ENCODE measurements at regions not wholly inside any gene's neighbourhood (a gene's known extent, or its start where the extent isn't known, plus 50 kb on each side); places are given as distances from the start of the nearest gene placed in this dataset.
A peak's percentile ranks its signal among the peaks of the same experiment; 100 is the strongest.

DNA sequence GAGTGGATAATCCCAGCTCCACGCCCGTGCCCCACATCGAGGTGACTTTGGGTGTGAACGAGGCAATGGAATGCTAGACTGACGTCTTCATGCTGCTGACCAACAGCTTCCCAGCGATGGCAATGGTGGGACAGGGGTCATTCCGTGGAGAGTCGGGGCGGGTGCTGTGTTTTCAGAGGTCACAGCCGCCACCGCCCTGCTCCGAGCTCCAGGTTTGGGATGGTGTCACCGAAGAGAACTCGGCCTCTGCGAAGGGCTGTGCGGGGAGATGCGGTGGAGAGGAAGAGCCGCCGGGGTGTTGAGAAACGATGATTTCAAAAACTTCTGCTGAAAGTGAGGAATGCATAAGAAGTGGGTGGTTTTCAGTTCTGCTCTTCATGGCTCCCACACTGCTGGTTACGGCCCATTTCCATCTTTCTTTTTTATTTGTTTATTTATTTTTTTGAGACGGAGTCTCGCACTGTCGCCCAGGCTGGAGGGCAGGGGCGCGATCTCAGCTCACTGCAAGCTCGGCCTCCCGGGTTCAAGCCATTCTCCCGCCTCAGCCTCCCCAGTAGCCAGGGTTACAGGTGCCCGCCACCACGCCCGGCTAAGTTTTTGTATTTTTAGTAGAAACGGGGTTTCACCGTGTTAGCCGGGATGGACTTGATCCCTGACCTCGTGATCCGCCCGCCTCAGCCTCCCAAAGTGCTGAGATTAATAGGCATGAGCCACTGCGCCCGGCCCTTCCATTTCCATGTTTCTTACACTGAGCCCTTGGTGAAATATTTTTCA lies 142.6 kb downstream of the RTP5 start:
- Histone ChIP-seq H3K27me3 (ENCODE audit: control insufficient read depth in 1 of 2, insufficient read depth in 2 of 2, low read length in 2 of 2) (no peaks in the 10 kb centered on the region), H3K36me3 (ENCODE audit: insufficient read depth, low read length) (no peaks in the 10 kb centered on the region), H3K4me3 (ENCODE audit: low read length) (no peak overlapping the region), H3K9me3 (ENCODE audit: control insufficient read depth in 1 of 2, insufficient read depth in 1 of 2, low read length in 2 of 2) (peaks cover 0 to 13% of the 10 kb centered on the region in 2 experiments), H3K4me1 (ENCODE audit: insufficient read depth, low read length) (no peaks in the 10 kb centered on the region), H3K27ac (ENCODE audit: low read depth in 1 of 2, low read length in 2 of 2) (no peak overlapping the region)
- TF ChIP-seq CTCF (IDR thresholded peaks at IDR 0.05): no peak
- ATAC-seq (ENCODE audit: poor library complexity): no peak
- Mint-ChIP-seq H3K4me1 (ENCODE audit: low read depth) (peaks cover 9% of the 10 kb centered on the region), H3K4me3 (no peak overlapping the region), H3K9me3 (no peaks in the 10 kb centered on the region), H3K27me3 (no peaks in the 10 kb centered on the region), H3K27ac (peak overlapping the region; percentile 62), H3K36me3 (ENCODE audit: low read depth) (no peaks in the 10 kb centered on the region)
- intact Hi-C loops (cut with DNase I, micrococcal nuclease): no loop called here
- DNase-seq: no peak
- ChIA-PET POLR2A (no interaction called here), CTCF (no interaction called here)

GRCh38 chr2:242012956-242013764 lies 143.6 kb downstream of the RTP5 start:
- Histone ChIP-seq H3K9me3 (ENCODE audit: control insufficient read depth in 1 of 2, insufficient read depth in 1 of 2, low read length in 2 of 2) (peaks cover 0 to 13% of the 10 kb centered on the region in 2 experiments), H3K27me3 (ENCODE audit: control insufficient read depth in 1 of 2, insufficient read depth in 2 of 2, low read length in 2 of 2) (no peaks in the 10 kb centered on the region), H3K4me1 (ENCODE audit: insufficient read depth, low read length) (no peaks in the 10 kb centered on the region), H3K36me3 (ENCODE audit: insufficient read depth, low read length) (no peaks in the 10 kb centered on the region), H3K4me3 (ENCODE audit: low read length) (no peak overlapping the region), H3K27ac (ENCODE audit: low read depth in 1 of 2, low read length in 2 of 2) (no peak overlapping the region)
- Mint-ChIP-seq H3K4me3 (no peak overlapping the region), H3K4me1 (ENCODE audit: low read depth) (peaks cover 9% of the 10 kb centered on the region), H3K27ac (no peak overlapping the region), H3K36me3 (ENCODE audit: low read depth) (no peaks in the 10 kb centered on the region), H3K9me3 (no peaks in the 10 kb centered on the region), H3K27me3 (no peaks in the 10 kb centered on the region)
- intact Hi-C loops (cut with DNase I, micrococcal nuclease): no loop called here
- ATAC-seq (ENCODE audit: poor library complexity) (no peak), DNase-seq (no peak)
- ChIA-PET POLR2A (no interaction called here), CTCF (no interaction called here)
- no peak for TF ChIP-seq CTCF (IDR thresholded peaks at IDR 0.05)

- intact Hi-C loops (cut with DNase I, micrococcal nuclease): no loop called here
- DNase-seq (no peak), ATAC-seq (ENCODE audit: poor library complexity) (no peak)
- Histone ChIP-seq H3K4me1 (ENCODE audit: insufficient read depth, low read length) (no peaks in the 10 kb centered on the region), H3K27ac (ENCODE audit: low read depth in 1 of 2, low read length in 2 of 2) (no peak overlapping the region), H3K9me3 (ENCODE audit: control insufficient read depth in 1 of 2, insufficient read depth in 1 of 2, low read length in 2 of 2) (peaks cover 0 to 13% of the 10 kb centered on the region in 2 experiments), H3K36me3 (ENCODE audit: insufficient read depth, low read length) (no peaks in the 10 kb centered on the region), H3K4me3 (ENCODE audit: low read length) (no peak overlapping the region), H3K27me3 (ENCODE audit: control insufficient read depth in 1 of 2, insufficient read depth in 2 of 2, low read length in 2 of 2) (no peaks in the 10 kb centered on the region)
- Mint-ChIP-seq H3K4me1 (ENCODE audit: low read depth) (peaks cover 9% of the 10 kb centered on the region), H3K27ac (no peak overlapping the region), H3K27me3 (no peaks in the 10 kb centered on the region), H3K36me3 (ENCODE audit: low read depth) (no peaks in the 10 kb centered on the region), H3K4me3 (no peak overlapping the region), H3K9me3 (no peaks in the 10 kb centered on the region)
- ChIA-PET POLR2A (no interaction called here), CTCF (no interaction called here)
- no peak for TF ChIP-seq CTCF (IDR thresholded peaks at IDR 0.05)
These were observed 144.2 kb downstream of the RTP5 start for GRCh38 chr2:242013771-242014170.

Data from CD4-positive, alpha-beta T cell (primary cell).